ENCODE measurements at regions not wholly inside any gene's neighbourhood (a gene's known extent, or its start where the extent isn't known, plus 50 kb on each side); places are given as distances from the start of the nearest gene placed in this dataset.

DNA sequence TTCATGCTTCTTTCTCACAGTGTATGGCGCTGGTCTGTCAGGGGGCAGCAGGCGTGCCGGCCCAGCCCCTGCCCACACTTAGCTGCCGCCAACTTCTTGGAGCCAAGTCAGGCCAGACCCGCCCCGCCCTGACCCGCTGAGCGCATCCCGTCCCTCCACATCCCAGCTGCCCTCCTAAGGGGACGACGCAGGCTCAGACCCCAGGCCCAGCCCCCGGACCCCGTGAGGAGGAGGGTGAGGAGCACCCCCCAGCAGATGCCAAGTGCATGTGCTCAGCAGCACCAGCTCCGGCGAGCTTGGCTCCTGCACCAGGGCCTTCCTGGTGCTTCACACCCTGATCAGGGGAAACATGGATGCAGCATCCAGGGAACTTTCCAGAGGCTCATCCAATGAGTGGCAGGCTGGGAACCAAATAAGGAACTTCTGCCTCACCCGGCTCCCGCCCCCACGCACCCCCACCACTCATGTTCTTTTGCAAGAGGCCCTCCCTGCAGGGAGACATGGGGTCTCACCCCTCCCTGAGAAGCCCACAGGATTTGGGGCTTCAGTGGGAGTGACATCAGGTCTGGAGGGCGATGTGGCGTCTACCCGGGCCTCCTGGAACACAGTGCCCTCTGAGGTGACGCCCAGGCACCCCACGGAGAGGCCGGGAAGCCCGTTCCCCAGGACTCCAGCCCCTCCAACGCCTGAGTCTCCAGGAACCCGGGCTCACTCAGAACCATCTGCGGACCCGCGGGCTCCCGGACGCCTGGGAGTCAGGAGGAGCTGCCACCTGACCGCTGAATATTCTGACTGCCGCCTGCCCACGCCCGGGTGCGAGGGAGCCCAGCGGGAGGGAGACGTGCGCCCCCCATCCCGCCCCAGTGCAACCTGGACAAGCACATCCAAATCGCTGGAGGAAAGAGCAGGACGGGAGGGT lies 70.0 kb upstream of the GALNT9 start:
- Histone ChIP-seq H3K4me3 (no peak overlapping the region), H3K4me1 (ENCODE audit: control insufficient read depth in 1 of 2, low read depth in 2 of 2) (no peaks in the 10 kb centered on the region), H3K36me3 (no peaks in the 10 kb centered on the region), H3K27ac (no peak overlapping the region), H3K27me3 (replicated peaks; ENCODE audit: insufficient read depth) (no peaks in the 10 kb centered on the region), H3K9me3 (no peaks in the 10 kb centered on the region)
- TF ChIP-seq, protein P1, sequence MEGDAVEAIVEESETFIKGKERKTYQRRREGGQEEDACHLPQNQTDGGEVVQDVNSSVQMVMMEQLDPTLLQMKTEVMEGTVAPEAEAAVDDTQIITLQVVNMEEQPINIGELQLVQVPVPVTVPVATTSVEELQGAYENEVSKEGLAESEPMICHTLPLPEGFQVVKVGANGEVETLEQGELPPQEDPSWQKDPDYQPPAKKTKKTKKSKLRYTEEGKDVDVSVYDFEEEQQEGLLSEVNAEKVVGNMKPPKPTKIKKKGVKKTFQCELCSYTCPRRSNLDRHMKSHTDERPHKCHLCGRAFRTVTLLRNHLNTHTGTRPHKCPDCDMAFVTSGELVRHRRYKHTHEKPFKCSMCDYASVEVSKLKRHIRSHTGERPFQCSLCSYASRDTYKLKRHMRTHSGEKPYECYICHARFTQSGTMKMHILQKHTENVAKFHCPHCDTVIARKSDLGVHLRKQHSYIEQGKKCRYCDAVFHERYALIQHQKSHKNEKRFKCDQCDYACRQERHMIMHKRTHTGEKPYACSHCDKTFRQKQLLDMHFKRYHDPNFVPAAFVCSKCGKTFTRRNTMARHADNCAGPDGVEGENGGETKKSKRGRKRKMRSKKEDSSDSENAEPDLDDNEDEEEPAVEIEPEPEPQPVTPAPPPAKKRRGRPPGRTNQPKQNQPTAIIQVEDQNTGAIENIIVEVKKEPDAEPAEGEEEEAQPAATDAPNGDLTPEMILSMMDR (IDR thresholded peaks at IDR 0.05) = no peak
- DNase-seq (ENCODE audit: low spot score) (no peak), ATAC-seq (ENCODE audit: insufficient number of reproducible peaks, low FRiP score, low read depth) (no peak)

DNA sequence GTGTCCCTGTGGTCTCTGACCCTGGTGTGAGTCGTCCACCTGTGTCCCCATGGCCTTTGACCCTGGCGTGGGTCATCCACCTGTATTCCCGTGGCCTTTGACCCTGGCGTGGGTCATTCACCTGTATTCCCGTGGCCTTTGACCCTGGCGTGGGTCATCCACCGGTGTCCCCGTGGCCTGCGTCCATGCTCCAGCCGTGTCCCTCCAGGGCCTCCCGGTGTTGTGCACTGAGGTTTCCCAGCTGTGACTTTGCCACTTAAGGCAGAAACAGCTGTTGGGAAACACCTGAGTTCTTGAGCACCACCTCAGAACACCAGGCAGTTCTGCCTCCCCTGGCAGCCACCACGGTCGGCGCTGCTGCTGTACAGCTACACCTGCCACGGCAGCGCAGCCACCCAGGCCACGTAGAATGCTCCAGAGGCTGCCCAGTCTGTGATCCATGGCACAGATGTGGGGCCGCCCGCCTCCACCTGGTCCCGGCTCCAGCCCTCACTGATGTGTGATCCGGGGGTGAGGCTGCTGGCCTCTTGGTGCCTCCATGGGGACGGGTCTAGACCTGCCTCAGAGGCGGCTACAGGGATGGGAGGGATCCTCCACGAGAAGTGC lies 69.1 kb upstream of the GALNT9 start:
- ATAC-seq (ENCODE audit: insufficient number of reproducible peaks, low FRiP score, low read depth) (no peak), DNase-seq (ENCODE audit: low spot score) (no peak)
- Histone ChIP-seq H3K27me3 (replicated peaks; ENCODE audit: insufficient read depth) (no peaks in the 10 kb centered on the region), H3K4me1 (ENCODE audit: control insufficient read depth in 1 of 2, low read depth in 2 of 2) (no peaks in the 10 kb centered on the region), H3K4me3 (no peak overlapping the region), H3K27ac (no peak overlapping the region), H3K9me3 (no peaks in the 10 kb centered on the region), H3K36me3 (no peaks in the 10 kb centered on the region)
- TF ChIP-seq, protein P1 (IDR thresholded peaks at IDR 0.05) = no peak

DNA sequence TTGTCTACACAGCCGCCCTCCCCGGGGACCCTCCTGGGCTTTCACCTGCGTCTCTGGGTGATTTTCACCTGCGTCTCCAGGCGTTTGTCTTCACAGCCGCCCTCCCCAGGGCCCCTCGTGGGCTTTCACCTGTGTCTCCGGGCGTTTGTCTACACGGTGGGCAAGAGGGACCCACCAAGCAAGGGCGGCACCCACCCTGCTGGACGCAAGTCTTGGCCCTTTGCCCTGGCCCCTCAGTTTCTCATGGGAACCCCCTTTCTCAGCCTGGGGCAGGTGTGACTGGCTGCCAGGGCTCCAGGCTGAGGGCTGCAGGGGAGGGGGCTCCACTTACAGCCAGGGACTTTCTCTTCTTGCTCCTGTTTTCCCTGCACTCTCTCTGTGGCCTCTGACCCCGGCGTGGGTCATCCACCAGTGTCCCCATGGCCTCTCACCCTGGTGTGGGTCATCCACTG lies 68.6 kb upstream of the GALNT9 start:
- DNase-seq (ENCODE audit: low spot score) = no peak
- Histone ChIP-seq H3K36me3 (no peaks in the 10 kb centered on the region), H3K9me3 (no peaks in the 10 kb centered on the region), H3K27ac (no peak overlapping the region), H3K4me3 (no peak overlapping the region), H3K4me1 (ENCODE audit: control insufficient read depth in 1 of 2, low read depth in 2 of 2) (no peaks in the 10 kb centered on the region), H3K27me3 (replicated peaks; ENCODE audit: insufficient read depth) (no peaks in the 10 kb centered on the region)
- no peak for ATAC-seq (ENCODE audit: insufficient number of reproducible peaks, low FRiP score, low read depth)
- TF ChIP-seq, protein P1 (IDR thresholded peaks at IDR 0.05) = no peak

DNA sequence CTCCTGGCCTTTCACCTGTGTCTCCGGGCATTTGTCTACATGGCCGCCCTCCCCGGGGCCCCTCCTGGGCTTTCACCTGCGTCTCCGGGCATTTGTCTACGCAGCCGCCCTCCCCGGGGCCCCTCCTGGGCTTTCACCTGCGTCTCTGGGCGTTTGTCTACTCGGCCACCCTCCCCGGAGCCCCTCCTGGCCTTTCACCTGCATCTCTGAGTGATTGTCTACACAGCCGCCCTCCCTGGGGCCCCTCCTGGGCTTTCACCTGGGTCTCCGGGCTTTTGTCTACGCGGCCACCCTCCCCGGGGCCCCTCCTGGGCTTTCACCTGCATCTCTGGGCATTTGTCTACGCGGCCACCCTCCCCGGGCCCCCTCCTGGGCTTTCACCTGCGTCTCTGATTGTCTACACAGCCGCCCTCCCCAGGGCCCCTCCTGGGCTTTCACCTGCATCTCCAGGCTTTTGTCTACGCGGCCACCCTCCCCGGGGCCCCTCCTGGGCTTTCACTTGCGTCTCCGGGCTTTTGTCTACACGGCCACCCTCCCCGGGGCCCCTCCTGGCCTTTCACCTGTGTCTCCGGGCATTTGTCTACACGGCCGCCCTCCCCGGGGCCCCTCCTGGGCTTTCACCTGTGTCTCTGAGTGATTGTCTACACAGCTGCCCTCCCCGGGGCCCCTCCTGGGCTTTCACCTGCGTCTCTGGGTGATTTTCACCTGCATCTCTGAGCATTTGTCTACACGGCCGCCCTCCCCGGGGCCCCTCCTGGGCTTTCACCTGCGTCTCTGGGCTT lies 68.0 kb upstream of the GALNT9 start:
- TF ChIP-seq, protein P1 (IDR thresholded peaks at IDR 0.05) = no peak
- no peak overlapping the region for H3K4me3 ChIP-seq
- DNase-seq (ENCODE audit: low spot score) (no peak), ATAC-seq (ENCODE audit: insufficient number of reproducible peaks, low FRiP score, low read depth) (no peak)
- H3K27ac ChIP-seq = no peak overlapping the region
- no peaks in the 10 kb centered on the region for H3K4me1 ChIP-seq (ENCODE audit: control insufficient read depth in 1 of 2, low read depth in 2 of 2)
- H3K36me3 ChIP-seq = no peaks in the 10 kb centered on the region
- no peaks in the 10 kb centered on the region for H3K9me3 ChIP-seq
- no peaks in the 10 kb centered on the region for H3K27me3 ChIP-seq (replicated peaks; ENCODE audit: insufficient read depth)

DNA sequence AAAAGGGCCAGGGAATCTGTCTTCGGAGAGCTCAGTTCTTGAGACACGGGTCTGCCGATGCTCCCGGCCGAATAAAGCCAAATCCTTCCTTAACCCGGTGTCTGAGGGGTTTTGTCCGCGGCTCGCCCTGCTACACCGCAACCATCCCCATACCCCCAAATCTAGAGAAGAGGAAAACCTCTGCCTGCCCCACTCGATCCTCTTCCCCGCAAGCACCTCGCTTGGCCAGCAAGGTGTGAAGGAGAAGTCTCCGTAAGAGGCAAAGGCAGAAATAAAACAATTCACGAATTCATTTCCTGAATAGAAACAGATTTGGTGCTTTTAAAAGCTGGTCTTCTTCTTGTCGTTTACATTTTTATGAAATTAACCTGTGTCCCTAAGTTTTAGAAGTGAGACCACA lies 67.3 kb upstream of the GALNT9 start:
- Histone ChIP-seq H3K27ac (no peak overlapping the region), H3K9me3 (no peaks in the 10 kb centered on the region), H3K4me3 (no peak overlapping the region), H3K4me1 (ENCODE audit: control insufficient read depth in 1 of 2, low read depth in 2 of 2) (no peaks in the 10 kb centered on the region), H3K27me3 (replicated peaks; ENCODE audit: insufficient read depth) (no peaks in the 10 kb centered on the region), H3K36me3 (no peaks in the 10 kb centered on the region)
- ATAC-seq (ENCODE audit: insufficient number of reproducible peaks, low FRiP score, low read depth) (no peak), DNase-seq (ENCODE audit: low spot score) (no peak)
- TF ChIP-seq, protein P1 (IDR thresholded peaks at IDR 0.05) = no peak
